ENCODE measurements at regions not wholly inside any gene's neighbourhood (a gene's known extent, or its start where the extent isn't known, plus 50 kb on each side); places are given as distances from the start of the nearest gene placed in this dataset.

GRCh38 chr11:38723361-38723760 is 2125.3 kb upstream of the RAG2 start:
- peaks cover 7% of the 10 kb centered on the region for H3K9me3 ChIP-seq
- no peaks in the 10 kb centered on the region for H3K36me3 ChIP-seq (ENCODE audit: low read depth)
- no peak for TF ChIP-seq CTCF (IDR thresholded peaks at IDR 0.05)
- intact Hi-C loops (cut with DNase I, micrococcal nuclease), result no loop called here
- DNase-seq (no peak), ATAC-seq (no peak)
- H3K4me1 ChIP-seq (ENCODE audit: low read depth), result no peaks in the 10 kb centered on the region
- H3K4me3 ChIP-seq, result no peak overlapping the region

DNA sequence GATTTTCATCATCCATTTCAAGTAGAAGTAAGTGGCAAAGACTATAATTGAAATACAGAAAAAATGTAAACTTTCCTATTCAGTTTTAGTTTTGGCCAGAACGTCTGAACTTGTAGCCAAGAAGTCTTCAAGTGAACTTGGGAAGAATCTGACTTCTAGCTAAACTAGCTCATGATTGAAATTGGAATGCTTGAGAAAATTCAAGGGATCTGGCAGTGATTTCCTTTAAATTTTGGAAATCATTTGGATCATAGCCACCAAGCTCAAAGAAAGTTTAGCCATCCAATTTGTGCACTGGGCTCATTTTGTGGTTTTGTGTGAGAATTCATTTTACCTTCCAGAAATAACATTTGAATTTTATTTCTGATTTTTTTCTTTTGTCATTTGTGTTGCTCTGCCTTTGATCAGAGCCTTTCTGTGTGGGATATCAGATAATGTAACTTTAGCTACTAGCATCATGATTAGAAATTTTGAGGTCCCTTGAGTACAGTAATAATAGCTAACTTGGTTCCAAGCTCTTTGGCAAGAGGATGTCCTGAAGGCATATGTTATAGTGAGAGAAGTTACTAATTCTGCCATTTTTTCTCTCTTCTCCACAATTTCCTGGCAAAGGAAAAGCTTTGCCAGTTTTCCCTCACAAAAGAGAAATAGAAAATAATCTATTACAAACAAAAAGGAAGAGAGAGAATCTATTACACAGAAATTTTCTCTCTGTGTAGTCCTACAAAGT is 2123.7 kb upstream of the RAG2 start:
- H3K36me3 ChIP-seq (ENCODE audit: low read depth), result no peaks in the 10 kb centered on the region
- no peaks in the 10 kb centered on the region for H3K4me1 ChIP-seq (ENCODE audit: low read depth)
- no peak overlapping the region for H3K4me3 ChIP-seq
- DNase-seq (no peak), ATAC-seq (no peak)
- intact Hi-C loops (cut with DNase I, micrococcal nuclease), result no loop called here
- peaks cover 7% of the 10 kb centered on the region for H3K9me3 ChIP-seq
- no peak for TF ChIP-seq CTCF (IDR thresholded peaks at IDR 0.05)

DNA sequence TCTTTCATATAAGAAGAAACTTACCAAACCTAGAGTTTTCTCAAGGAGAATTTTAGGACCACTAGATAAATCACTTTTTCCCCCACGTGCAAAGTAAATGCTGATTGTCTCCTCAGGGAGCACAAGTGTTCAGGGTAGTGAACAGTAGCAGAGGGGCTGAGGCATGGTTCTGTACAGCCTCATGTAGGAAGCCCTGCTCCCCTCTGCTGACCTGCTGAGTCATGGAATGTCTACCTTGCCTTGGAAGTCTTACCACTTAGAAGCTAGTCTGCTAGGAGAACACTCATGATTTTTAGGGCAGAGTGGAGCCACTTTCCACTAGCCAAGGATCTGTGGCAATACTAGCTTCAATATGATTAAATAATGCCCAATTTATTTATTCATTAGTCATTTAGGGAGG is 2120.6 kb upstream of the RAG2 start:
- intact Hi-C loops (cut with DNase I, micrococcal nuclease), result no loop called here
- no peak overlapping the region for H3K4me3 ChIP-seq
- H3K36me3 ChIP-seq (ENCODE audit: low read depth), result no peaks in the 10 kb centered on the region
- H3K9me3 ChIP-seq, result peaks cover 3% of the 10 kb centered on the region
- DNase-seq (no peak), ATAC-seq (no peak)
- no peaks in the 10 kb centered on the region for H3K4me1 ChIP-seq (ENCODE audit: low read depth)
- no peak for TF ChIP-seq CTCF (IDR thresholded peaks at IDR 0.05)

- H3K4me1 ChIP-seq (ENCODE audit: low read depth), result no peaks in the 10 kb centered on the region
- intact Hi-C loops (cut with DNase I, micrococcal nuclease), result no loop called here
- peaks cover 3% of the 10 kb centered on the region for H3K9me3 ChIP-seq
- DNase-seq (no peak), ATAC-seq (no peak)
- no peak for TF ChIP-seq CTCF (IDR thresholded peaks at IDR 0.05)
- no peak overlapping the region for H3K4me3 ChIP-seq
- H3K36me3 ChIP-seq (ENCODE audit: low read depth), result no peaks in the 10 kb centered on the region
These were observed 2120.0 kb upstream of the RAG2 start for GRCh38 chr11:38718049-38718448.

GRCh38 chr11:38711110-38711509 is 2113.1 kb upstream of the RAG2 start:
- TF ChIP-seq CTCF (IDR thresholded peaks at IDR 0.05), result no peak
- Histone ChIP-seq H3K4me3 (no peak overlapping the region), H3K4me1 (ENCODE audit: low read depth) (no peaks in the 10 kb centered on the region), H3K36me3 (ENCODE audit: low read depth) (no peaks in the 10 kb centered on the region), H3K9me3 (no peaks in the 10 kb centered on the region)
- ATAC-seq, result no peak
- DNase-seq, result no peak
- intact Hi-C loops (cut with DNase I, micrococcal nuclease), result no loop called here

GRCh38 chr11:38710262-38710661 is 2112.2 kb upstream of the RAG2 start:
- Histone ChIP-seq H3K4me1 (ENCODE audit: low read depth) (no peaks in the 10 kb centered on the region), H3K4me3 (no peak overlapping the region), H3K9me3 (peaks cover 4% of the 10 kb centered on the region), H3K36me3 (ENCODE audit: low read depth) (no peaks in the 10 kb centered on the region)
- ATAC-seq (no peak), DNase-seq (no peak)
- intact Hi-C loops (cut with DNase I, micrococcal nuclease), result no loop called here
- TF ChIP-seq CTCF (IDR thresholded peaks at IDR 0.05), result no peak

All from mucosa of descending colon (tissue), 3 donors.